GM12874 (cell line): ENCODE measurements at regions not wholly inside any gene's neighbourhood (a gene's known extent, or its start where the extent isn't known, plus 50 kb on each side); places are given as distances from the start of the nearest gene placed in this dataset.

Experiments used
- TF ChIP-seq, protein P1 (sequence below): IDR thresholded peaks from 2 replicates; pipeline ENCODE4 v1.5.1; 2011; ENCODE audit warnings: low read depth, mild to moderate bottlenecking, control low read depth, low read length, moderate library complexity; ENCODE audit not compliant: insufficient read depth

DNA sequence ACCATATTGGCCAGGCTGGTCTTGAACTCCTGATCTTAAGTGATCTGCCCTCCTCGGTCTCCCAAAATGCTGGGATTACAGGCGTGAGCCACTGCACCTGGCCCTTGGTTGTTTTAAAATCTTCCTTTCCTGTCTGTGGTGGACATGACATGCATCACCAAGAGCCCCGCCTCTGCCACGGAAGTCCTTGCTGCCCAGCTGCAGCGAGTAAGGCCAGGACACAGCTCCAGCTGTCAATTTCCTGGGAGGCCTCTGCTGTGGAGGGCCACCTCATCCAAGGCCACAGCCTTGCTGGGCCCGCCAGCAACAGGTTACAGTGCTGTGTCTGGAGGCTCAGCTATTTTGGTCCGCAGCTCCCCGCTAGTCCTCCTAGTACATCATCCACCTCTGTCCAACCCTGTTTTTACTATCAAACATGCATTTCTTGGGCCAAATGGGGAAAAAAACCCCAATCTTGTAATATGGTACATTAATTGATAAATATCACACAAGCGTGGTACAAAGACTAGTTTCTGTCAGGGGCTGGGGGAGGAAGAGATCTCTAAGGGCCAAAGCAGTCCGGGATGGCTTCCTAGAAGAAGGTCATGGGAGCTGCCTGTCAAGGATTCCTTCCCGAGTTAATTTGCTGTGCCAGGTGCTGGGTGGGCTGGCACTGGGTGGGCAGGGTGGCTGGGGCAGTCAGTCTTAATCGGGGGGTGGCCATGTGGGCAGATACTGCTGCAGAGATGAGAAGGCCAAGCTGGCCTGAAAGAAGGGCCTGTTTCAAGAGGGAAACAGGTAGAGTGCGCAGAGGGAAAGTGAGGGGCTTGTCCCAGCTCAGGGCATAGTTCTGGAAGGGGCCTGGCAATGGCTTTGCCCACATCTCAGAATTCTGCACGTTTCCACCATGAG, 100.5 kb downstream of the INHBB start:
- TF ChIP-seq, protein P1, sequence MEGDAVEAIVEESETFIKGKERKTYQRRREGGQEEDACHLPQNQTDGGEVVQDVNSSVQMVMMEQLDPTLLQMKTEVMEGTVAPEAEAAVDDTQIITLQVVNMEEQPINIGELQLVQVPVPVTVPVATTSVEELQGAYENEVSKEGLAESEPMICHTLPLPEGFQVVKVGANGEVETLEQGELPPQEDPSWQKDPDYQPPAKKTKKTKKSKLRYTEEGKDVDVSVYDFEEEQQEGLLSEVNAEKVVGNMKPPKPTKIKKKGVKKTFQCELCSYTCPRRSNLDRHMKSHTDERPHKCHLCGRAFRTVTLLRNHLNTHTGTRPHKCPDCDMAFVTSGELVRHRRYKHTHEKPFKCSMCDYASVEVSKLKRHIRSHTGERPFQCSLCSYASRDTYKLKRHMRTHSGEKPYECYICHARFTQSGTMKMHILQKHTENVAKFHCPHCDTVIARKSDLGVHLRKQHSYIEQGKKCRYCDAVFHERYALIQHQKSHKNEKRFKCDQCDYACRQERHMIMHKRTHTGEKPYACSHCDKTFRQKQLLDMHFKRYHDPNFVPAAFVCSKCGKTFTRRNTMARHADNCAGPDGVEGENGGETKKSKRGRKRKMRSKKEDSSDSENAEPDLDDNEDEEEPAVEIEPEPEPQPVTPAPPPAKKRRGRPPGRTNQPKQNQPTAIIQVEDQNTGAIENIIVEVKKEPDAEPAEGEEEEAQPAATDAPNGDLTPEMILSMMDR = no peak

DNA sequence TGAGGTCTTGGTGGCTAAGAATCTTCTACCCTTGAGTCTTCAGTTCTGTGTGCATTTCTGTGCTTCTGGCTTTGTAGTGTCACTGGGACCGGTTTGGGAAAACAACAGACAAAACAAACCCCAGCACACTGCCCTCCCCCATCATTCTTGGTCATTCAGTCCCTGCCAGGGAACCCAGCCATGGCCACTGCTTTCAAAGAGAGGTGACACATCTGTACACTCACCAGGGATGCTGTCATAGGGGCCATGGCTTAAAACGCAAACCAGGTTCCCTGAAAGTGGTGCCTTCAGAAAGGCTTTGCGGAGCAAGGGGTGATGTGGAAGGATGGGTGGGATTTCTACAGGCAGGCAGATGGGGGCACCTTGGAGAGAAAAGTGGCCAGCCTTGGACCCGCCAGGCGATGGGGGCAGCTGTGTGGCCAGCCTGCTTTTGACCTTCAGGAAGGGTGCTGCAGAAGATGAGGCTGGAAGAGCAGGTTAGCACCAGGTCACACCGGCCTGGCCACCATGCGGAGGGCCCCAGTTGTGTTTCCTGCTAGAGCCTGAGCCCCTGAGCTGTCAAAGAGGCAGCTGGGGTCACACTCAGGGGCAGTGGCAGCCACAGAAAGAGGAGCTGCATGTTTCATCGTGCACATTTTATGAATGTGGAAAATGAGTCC, 101.3 kb downstream of the INHBB start:
- TF ChIP-seq, protein P1 = no peak

DNA sequence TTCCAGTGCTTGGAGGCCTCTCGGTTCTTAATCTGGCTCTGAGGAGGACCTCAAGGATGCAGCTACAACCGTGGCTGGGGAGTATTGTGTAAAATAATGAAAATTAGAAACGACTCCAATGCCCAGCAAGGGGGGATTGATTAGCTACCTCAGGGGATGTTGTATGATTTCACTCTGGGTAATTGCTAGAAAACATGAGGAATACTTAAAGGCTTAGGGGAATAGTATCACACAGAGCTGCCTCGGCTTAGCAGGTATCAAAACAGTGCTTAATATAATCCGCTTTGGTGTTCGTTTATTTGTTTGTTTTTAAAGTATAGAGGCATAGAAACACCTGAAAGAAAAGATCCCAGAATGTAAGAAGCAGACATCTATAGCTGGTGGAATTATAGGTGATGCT, 102.5 kb downstream of the INHBB start:
- TF ChIP-seq, protein P1 = no peak

DNA sequence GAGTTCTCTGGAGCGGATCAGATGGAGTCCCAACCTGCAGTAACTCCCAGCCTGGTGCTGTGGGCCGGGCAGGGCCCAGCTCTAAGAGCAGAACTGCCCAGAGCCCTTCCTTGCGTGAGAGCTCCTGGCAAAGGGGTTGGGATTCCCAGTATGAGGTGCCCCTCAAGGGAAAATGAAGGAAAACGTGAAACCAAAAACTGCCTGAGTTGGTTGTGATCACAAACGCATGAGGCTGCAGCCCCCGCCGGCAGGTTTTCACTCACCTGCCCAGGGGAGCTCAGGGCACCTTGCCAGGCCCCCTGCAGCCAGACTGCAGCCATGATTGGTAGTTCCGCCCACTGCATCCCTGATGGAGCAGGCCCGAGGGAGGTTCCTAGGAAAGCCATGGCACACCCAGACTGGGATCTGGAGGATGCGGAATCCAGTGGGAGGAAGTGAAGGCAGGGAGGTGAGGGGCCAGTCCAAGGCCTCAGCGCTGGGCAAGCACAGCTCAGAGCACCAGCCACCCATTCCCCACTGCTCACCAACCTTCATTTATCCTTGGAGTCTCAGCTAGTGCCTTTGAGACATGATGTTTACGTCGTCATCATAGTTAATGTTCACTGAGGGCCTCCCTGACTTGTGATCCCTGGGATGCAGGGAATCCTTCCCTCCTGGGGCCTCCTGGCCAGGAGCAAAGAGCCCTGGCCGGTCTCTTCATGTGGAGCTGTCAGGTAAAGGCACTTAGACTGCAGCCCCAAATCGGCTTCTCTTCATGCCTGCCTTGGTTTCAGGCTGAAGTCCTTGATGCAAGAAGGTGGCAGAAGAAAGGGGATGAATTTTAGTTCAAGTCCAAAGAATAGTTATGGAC, 103.2 kb downstream of the INHBB start:
- TF ChIP-seq, protein P1 = no peak

DNA sequence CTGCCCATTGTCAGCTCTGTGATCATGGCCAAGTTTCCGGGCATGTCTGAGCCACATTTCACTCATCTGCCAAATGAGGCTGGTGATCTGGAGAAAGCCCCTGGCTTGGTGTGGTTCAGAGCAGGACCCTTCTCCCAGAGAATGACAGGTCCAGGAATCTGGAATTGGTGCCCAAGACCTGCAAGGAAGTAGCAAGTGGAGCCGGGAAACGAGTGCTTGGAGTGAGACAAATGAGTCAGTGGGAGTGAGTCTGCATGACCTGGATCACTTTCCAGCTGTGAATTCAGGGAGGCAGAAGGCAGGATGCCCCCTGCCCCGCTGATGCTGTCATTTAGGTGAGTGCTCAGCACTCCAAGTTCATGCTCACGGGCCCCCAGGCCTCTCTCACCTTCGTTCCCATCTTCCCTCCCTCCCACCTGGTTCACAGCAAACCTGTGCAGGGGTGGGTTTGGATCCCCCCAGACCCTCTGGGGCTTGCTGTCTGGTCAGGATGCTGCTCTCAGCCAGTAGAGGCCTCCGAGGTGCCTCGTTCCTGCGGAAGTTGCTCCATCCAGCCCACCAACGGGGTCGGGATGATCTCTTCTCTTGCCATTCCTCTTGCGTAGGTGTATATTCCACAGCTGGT, 104.4 kb downstream of the INHBB start:
- TF ChIP-seq, protein P1 = no peak

DNA sequence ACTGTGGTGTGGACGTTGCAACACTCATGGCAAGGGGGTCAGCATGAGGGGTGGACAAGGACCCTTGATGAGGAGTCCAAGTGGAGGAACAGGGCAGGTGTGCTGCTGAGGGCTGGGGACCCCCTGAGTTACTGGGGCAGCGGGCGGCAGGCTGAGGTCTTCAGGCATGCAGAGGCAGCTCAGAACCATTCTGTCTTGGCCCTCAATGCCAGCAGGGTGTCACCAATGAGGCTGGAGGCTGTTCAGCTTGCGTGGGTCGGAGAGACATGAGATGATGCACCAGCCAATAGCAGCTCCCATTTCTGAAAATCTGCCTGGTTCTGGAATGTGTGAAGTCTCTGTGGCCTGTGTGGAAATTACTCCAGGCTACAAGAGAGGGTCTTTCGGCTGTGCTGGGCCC, 105.4 kb downstream of the INHBB start:
- TF ChIP-seq, protein P1 = no peak
